H1 (cell line): ENCODE measurements at regions not wholly inside any gene's neighbourhood (a gene's known extent, or its start where the extent isn't known, plus 50 kb on each side); places are given as distances from the start of the nearest gene placed in this dataset.
"Not testable (repeated sequence)": the region's sequence is repeated elsewhere in the genome, so short reads cannot be mapped to it uniquely, and the experiment has no call there.

Experiments
- CTCF ChIA-PET: fragments of 300-600 bp; sonication (Branson Sonifier 250); formaldehyde crosslinking; loops from one replicate; lab custom pipeline; 2021; ENCODE audit not compliant: partially characterized antibody; lab: Charles Lee
- POLR2A ChIA-PET: fragments of 300-600 bp; sonication (Branson Sonifier 250); formaldehyde crosslinking; loops from one replicate; lab custom pipeline; 2021; ENCODE audit warnings: inconsistent platforms; ENCODE audit not compliant: partially characterized antibody; lab: Charles Lee
- DNase-seq, 2 experiments: peaks; one replicate each; pipeline versions ENCODE4 v3.0.0 to v3.0.0-alpha.2; 2010 to 2022; ENCODE audit warnings: low spot score in 2 of 2, low read depth in 1 of 2, mixed read lengths in 1 of 2
- FAIRE-seq: peaks from 2 replicates; lab custom pipeline; 2011; peaks lifted over from hg19 to GRCh38; lab: Jason Lieb, UNC
- H2AFZ ChIP-seq: 2 replicates; pipeline ENCODE4 v1.8.1; 2012; ENCODE audit warnings: low read length, inconsistent platforms
- H2AK5ac ChIP-seq: 2 replicates; pipeline ENCODE4 v1.6.1; 2013; ENCODE audit warnings: low read depth, low read length
- H2BK120ac ChIP-seq: replicated peaks from 2 replicates; pipeline ENCODE3; 2013; ENCODE audit warnings: low read depth, low read length, inconsistent platforms
- H2BK12ac ChIP-seq: 2 replicates; pipeline ENCODE4 v1.6.1; 2013; ENCODE audit warnings: low read depth, low read length
- H2BK15ac ChIP-seq: 2 replicates; pipeline ENCODE4 v1.6.1; 2013; ENCODE audit warnings: low read length
- H2BK20ac ChIP-seq: 2 replicates; pipeline ENCODE4 v1.6.1; 2013; ENCODE audit warnings: low read length
- H2BK5ac ChIP-seq: 2 replicates; pipeline ENCODE4 v1.6.1; 2013; ENCODE audit warnings: low read depth, low read length
- H3K14ac ChIP-seq: 2 replicates; pipeline ENCODE4 v1.6.1; 2013; ENCODE audit warnings: inconsistent platforms; ENCODE audit not compliant: insufficient read length
- H3K18ac ChIP-seq: 2 replicates; pipeline ENCODE4 v1.6.1; 2013; ENCODE audit warnings: low read length; ENCODE audit errors: extremely low read depth
- H3K23ac ChIP-seq: 2 replicates; pipeline ENCODE4 v1.6.1; 2013; ENCODE audit warnings: inconsistent platforms; ENCODE audit not compliant: insufficient read length
- H3K23me2 ChIP-seq: 2 replicates; pipeline ENCODE4 v1.6.1; 2013; ENCODE audit warnings: low read depth, low read length
- H3K27ac ChIP-seq: 2 replicates; pipeline ENCODE4 v1.6.1; 2011; ENCODE audit warnings: low read depth, low read length, inconsistent platforms
- H3K27me3 ChIP-seq, 4 experiments: replicated peaks in 1 of 4; 1 replicate in 1 of 4; 2 replicates in 3 of 4; pipeline versions ENCODE4 v1.6.1 to v1.8.1; 2011 to 2013; ENCODE audit warnings: low read length in 3 of 4, mild to moderate bottlenecking in 3 of 4, inconsistent platforms in 2 of 4, mixed read lengths in 2 of 4, moderate library complexity in 1 of 4; ENCODE audit not compliant: control insufficient read depth in 3 of 4, insufficient read depth in 3 of 4; ENCODE audit errors: extremely low read depth in 1 of 4
- H3K36me3 ChIP-seq, 4 experiments: 2 replicates each; pipeline versions ENCODE4 v1.6.1 to v1.8.1; 2011 to 2013; ENCODE audit warnings: mild to moderate bottlenecking in 4 of 4, low read length in 3 of 4, moderate library complexity in 2 of 4, control low read depth in 1 of 4, inconsistent platforms in 1 of 4; ENCODE audit not compliant: insufficient read depth in 4 of 4, control insufficient read depth in 2 of 4
- H3K4ac ChIP-seq: replicated peaks from 2 replicates; pipeline ENCODE3; 2013; ENCODE audit warnings: low read length, low read depth, mixed read lengths, inconsistent platforms; ENCODE audit not compliant: insufficient read length
- H3K4me1 ChIP-seq, 4 experiments: replicated peaks in 1 of 4; 1 replicate in 1 of 4; 2 replicates in 3 of 4; pipeline versions ENCODE4 v1.6.1 to v1.8.1; 2011 to 2013; ENCODE audit warnings: low read length in 3 of 4, inconsistent platforms in 2 of 4, mixed read lengths in 1 of 4; ENCODE audit not compliant: insufficient read depth in 4 of 4, control insufficient read depth in 3 of 4
- H3K4me2 ChIP-seq, 2 experiments: 2 replicates each; pipeline versions ENCODE4 v1.6.1 to v1.8.1; 2011 to 2013; ENCODE audit warnings: low read depth in 2 of 2, low read length in 2 of 2, control low read depth in 1 of 2, inconsistent platforms in 1 of 2, mild to moderate bottlenecking in 1 of 2; ENCODE audit not compliant: insufficient read depth in 1 of 2
- H3K4me3 ChIP-seq, 4 experiments: fragments of 200-600, 300-600 bp in 1 of 4; sonication (generic), shearing (Covaris generic), sonication (Bioruptor Twin) in 1 of 4; 2 replicates each; pipeline versions ENCODE4 v1.5.1 to v1.8.1; 2011 to 2016; ENCODE audit warnings: low read length in 4 of 4, low read depth in 3 of 4, control low read depth in 2 of 4, inconsistent platforms in 2 of 4, mild to moderate bottlenecking in 2 of 4, mixed read lengths in 1 of 4, moderate library complexity in 1 of 4; ENCODE audit not compliant: insufficient read depth in 2 of 4; ENCODE audit errors: extremely low read depth in 1 of 4
- H3K56ac ChIP-seq: replicated peaks from 2 replicates; pipeline ENCODE3; 2013; ENCODE audit warnings: low read depth, mild to moderate bottlenecking, mixed read lengths, low read length, inconsistent platforms; ENCODE audit not compliant: insufficient read length
- H3K79me1 ChIP-seq: 2 replicates; pipeline ENCODE4 v1.6.1; 2013; ENCODE audit warnings: low read depth, low read length, control low read depth
- H3K79me2 ChIP-seq, 2 experiments: 2 replicates each; pipeline versions ENCODE4 v1.6.1 to v1.8.1; 2012 to 2013; ENCODE audit warnings: low read length in 2 of 2, mild to moderate bottlenecking in 2 of 2, inconsistent platforms in 1 of 2; ENCODE audit not compliant: insufficient read depth in 2 of 2, control insufficient read depth in 1 of 2
- H3K9ac ChIP-seq, 4 experiments: replicated peaks in 1 of 4; 1 replicate in 1 of 4; 2 replicates in 3 of 4; pipeline versions ENCODE4 v1.6.1 to v1.8.1; 2011 to 2013; ENCODE audit warnings: low read depth in 3 of 4, low read length in 3 of 4, control low read depth in 2 of 4, mild to moderate bottlenecking in 2 of 4, moderate library complexity in 2 of 4, inconsistent platforms in 1 of 4; ENCODE audit errors: extremely low read depth in 1 of 4
- H3K9me3 ChIP-seq, 2 experiments: 2 replicates each; pipeline versions ENCODE4 v1.6.1 to v1.8.1; 2012 to 2013; ENCODE audit warnings: mild to moderate bottlenecking in 2 of 2, moderate library complexity in 2 of 2, control low read depth in 1 of 2, inconsistent platforms in 1 of 2, low read depth in 1 of 2, low read length in 1 of 2, mixed read lengths in 1 of 2; ENCODE audit not compliant: insufficient read depth in 2 of 2
- H4K20me1 ChIP-seq, 2 experiments: replicated peaks in 1 of 2; 2 replicates each; pipeline versions ENCODE3 to v1.8.1; 2011 to 2013; ENCODE audit warnings: inconsistent platforms in 2 of 2, low read length in 2 of 2, mild to moderate bottlenecking in 1 of 2; ENCODE audit not compliant: insufficient read depth in 2 of 2, control insufficient read depth in 1 of 2
- H4K5ac ChIP-seq: 2 replicates; pipeline ENCODE4 v1.6.1; 2013; ENCODE audit warnings: low read length, low read depth, mixed read lengths, inconsistent platforms; ENCODE audit not compliant: insufficient read length
- H4K8ac ChIP-seq: 2 replicates; pipeline ENCODE4 v1.8.0; 2013; ENCODE audit warnings: mild to moderate bottlenecking, moderate library complexity, low read length, inconsistent platforms; ENCODE audit not compliant: insufficient read depth; ENCODE audit errors: extremely low read depth
- H4K91ac ChIP-seq: replicated peaks from 2 replicates; pipeline ENCODE3; 2013; ENCODE audit warnings: low read length, mixed read lengths, inconsistent platforms; ENCODE audit not compliant: insufficient read length
- BCL11A ChIP-seq, 2 experiments: IDR thresholded peaks; one replicate each; pipeline ENCODE4 v1.6.1; 2011; ENCODE audit warnings: low read depth in 2 of 2, low read length in 2 of 2, mild to moderate bottlenecking in 2 of 2
- CBX8 ChIP-seq: fragments of 300-800, 300-1000 bp; sonication (generic); IDR thresholded peaks from 2 replicates; pipeline ENCODE4 v1.7.1; 2016; ENCODE audit warnings: low read depth, low read length, borderline replicate concordance
- CEBPB ChIP-seq: IDR thresholded peaks from 2 replicates; pipeline ENCODE4 v1.6.1; 2012; ENCODE audit warnings: low read depth, low read length
- NANOG ChIP-seq: IDR thresholded peaks from 2 replicates; pipeline ENCODE4 v1.6.1; 2011; ENCODE audit warnings: low read length, low read depth, mild to moderate bottlenecking, inconsistent platforms; ENCODE audit not compliant: insufficient read depth, poor library complexity, severe bottlenecking
- WGBS, 2 experiments: shearing (Covaris generic) in 1 of 2; methylation state at CpG; one replicate each; pipeline versions ENCODE4 v1.1.6 to v1.1.7; 2013 to 2015; ENCODE audit warnings: low lambda C conversion rate in 2 of 2, mixed read lengths in 2 of 2, inconsistent platforms in 1 of 2, low coverage in 1 of 2, missing lambda C conversion rate in 1 of 2; ENCODE audit not compliant: insufficient replicate concordance in 2 of 2, insufficient coverage in 1 of 2, insufficient read length in 1 of 2; ENCODE audit errors: extremely low coverage in 1 of 2, missing lambda C conversion rate in 1 of 2; 5-methylcytosine and 5-hydroxymethylcytosine counted together

DNA sequence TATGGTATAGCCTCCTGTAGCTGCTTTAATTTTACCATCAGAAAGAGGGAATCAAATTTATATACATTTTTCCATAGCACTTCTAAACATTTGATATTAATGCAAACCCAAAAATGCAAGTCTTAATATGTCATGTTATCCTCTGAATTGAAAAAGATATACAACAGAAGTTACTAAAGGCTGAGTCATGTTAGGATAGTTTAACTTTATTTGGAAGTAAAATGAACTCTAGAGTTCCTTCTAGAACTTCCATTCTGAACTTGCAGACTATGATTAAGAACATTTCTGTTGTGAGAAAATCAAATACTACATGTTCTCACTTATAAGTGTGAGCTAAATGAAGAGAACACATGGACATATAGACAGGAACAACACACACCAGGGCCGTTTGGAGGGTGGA lies 317.3 kb upstream of the PRR16 start:
- no peak overlapping the region for H3K4me3 ChIP-seq
- WGBS, 2 experiments, result 79% methylated on average over 1 of the region's 1 CpG; no CpG with 5 or more reads in 1 of the 2 experiments
- no peak for FAIRE-seq

DNA sequence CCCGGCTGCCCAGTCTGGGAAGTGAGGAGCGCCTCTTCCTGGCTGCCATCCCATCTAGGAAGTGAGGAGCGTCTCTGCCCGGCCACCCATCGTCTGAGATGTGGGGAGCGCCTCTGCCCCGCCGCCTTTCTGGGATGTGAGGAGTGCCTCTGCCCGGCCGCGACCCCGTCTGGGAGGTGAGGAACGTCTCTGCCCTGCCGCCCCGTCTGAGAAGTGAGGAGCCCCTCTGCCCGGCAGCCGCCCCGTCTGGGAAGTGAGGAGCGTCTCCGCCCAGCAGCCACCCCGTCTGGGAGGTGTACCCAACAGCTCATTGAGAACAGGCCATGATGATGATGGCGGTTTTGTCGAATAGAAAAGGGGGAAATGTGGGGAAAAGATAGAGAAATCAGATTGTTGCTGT lies 316.2 kb upstream of the PRR16 start:
- H2BK12ac ChIP-seq, H2BK5ac ChIP-seq, H4K5ac ChIP-seq, H3K4me2 ChIP-seq, H2BK15ac ChIP-seq, H3K27me3 ChIP-seq, H2AFZ ChIP-seq, H4K20me1 ChIP-seq, CTCF ChIA-PET, H3K56ac ChIP-seq, H2AK5ac ChIP-seq, FAIRE-seq, H3K14ac ChIP-seq, H3K4me1 ChIP-seq, DNase-seq, H3K9ac ChIP-seq, H3K23me2 ChIP-seq, H3K79me2 ChIP-seq, H2BK20ac ChIP-seq, H3K79me1 ChIP-seq, H3K27ac ChIP-seq, H3K36me3 ChIP-seq, H4K8ac ChIP-seq, H3K4ac ChIP-seq, H3K23ac ChIP-seq, POLR2A ChIA-PET, H4K91ac ChIP-seq, H3K18ac ChIP-seq, H2BK120ac ChIP-seq, H3K4me3 ChIP-seq: not testable (repeated sequence)
- 98% methylated on average over 11 of the region's 23 CpGs; no CpG with 5 or more reads in 1 of the 2 experiments for WGBS, 2 experiments
- H3K9me3 ChIP-seq, result peaks cover 11 to 16% of the 10 kb centered on the region in 2 experiments

More for the DNA sequence above, 317.3 kb upstream of the PRR16 start:
- Histone ChIP-seq H3K27ac (no peak overlapping the region), H4K91ac (no peak overlapping the region), H2BK20ac (no peak overlapping the region), H2BK5ac (no peak overlapping the region), H4K20me1 (no peaks in the 10 kb centered on the region), H2AK5ac (no peak overlapping the region), H3K9ac (no peak overlapping the region), H3K18ac (no peak overlapping the region), H3K14ac (no peak overlapping the region), H3K4ac (no peak overlapping the region), H3K4me1 (no peaks in the 10 kb centered on the region), H3K23ac (no peak overlapping the region), H3K9me3 (peaks cover 11 to 16% of the 10 kb centered on the region in 2 experiments), H4K8ac (no peak overlapping the region), H3K27me3 (no peaks in the 10 kb centered on the region), H2BK15ac (no peak overlapping the region), H2AFZ (no peak overlapping the region), H3K23me2 (no peaks in the 10 kb centered on the region), H3K4me2 (no peak overlapping the region), H4K5ac (no peak overlapping the region), H3K79me1 (no peaks in the 10 kb centered on the region), H3K56ac (no peak overlapping the region), H3K79me2 (no peaks in the 10 kb centered on the region), H2BK120ac (no peak overlapping the region), H2BK12ac (no peak overlapping the region), H3K36me3 (no peaks in the 10 kb centered on the region)
- DNase-seq, result no peak
- CTCF ChIA-PET, result no interaction called here
- POLR2A ChIA-PET, result no interaction called here
- TF ChIP-seq CEBPB (no peak), BCL11A (IDR thresholded peaks at IDR 0.05; ENCODE audit: low read depth in 2 of 2, low read length in 2 of 2) (no peak), NANOG (no peak), CBX8 (no peak)
